ENCODE measurements at regions not wholly inside any gene's neighbourhood (a gene's known extent, or its start where the extent isn't known, plus 50 kb on each side); places are given as distances from the start of the nearest gene placed in this dataset.
"Not testable (repeated sequence)": the region's sequence is repeated elsewhere in the genome, so short reads cannot be mapped to it uniquely, and the experiment has no call there.

DNA sequence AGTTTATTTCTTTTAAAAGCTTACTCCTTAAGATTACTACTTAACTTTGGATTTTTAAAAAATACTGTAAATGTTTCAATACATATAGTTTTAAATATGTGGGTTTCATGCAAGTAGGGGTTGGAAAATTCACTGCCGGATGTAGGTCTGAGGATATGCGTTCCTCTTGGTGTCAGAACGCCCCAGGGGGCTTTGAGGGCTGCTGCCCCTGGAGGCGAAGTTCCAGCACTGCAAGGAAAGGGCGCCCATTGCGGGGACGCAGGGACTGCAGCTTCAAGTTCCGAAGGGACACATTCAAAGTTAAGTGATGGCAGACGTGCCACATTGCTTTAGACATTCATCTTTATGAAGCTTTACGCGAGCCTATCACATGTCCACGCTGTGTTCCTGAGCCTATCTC, 152.9 kb downstream of the SOD2 start:
- Histone ChIP-seq H3K23ac (ENCODE audit: low read depth, low read length, poor library complexity) (no peak overlapping the region), H2AFZ (ENCODE audit: low read length) (no peak overlapping the region), H2BK120ac (ENCODE audit: low read depth, low read length) (no peak overlapping the region), H3K4ac (ENCODE audit: low read length) (no peak overlapping the region), H3K9ac (ENCODE audit: low read depth, low read length, poor library complexity) (no peak overlapping the region), H3K27ac (replicated peaks; ENCODE audit: low read length) (no peak overlapping the region), H2AK5ac (ENCODE audit: low read depth, low read length) (no peak overlapping the region), H4K8ac (ENCODE audit: low read depth, low read length) (no peak overlapping the region), H3K14ac (ENCODE audit: low read length) (no peak overlapping the region), H2BK5ac (ENCODE audit: low read length) (no peak overlapping the region), H3K18ac (ENCODE audit: low read length) (no peak overlapping the region), H3K27me3 (ENCODE audit: control insufficient read depth in 3 of 3, insufficient read depth in 3 of 3, low read depth in 1 of 3, low read length in 3 of 3) (peaks cover 0 to 4% (median 0%) of the 10 kb centered on the region in 3 experiments), H2BK12ac (ENCODE audit: low read length) (no peak overlapping the region), H3K36me3 (replicated peaks in 1 of 2; ENCODE audit: control insufficient read depth in 2 of 2, insufficient read depth in 2 of 2, low read length in 2 of 2) (no peaks in the 10 kb centered on the region), H4K91ac (ENCODE audit: low read depth, low read length, poor library complexity) (no peak overlapping the region), H3K4me2 (ENCODE audit: insufficient read depth, low read length, poor library complexity, severe bottlenecking) (no peak overlapping the region), H3K4me1 (ENCODE audit: control insufficient read depth in 2 of 2, insufficient read depth in 1 of 2, low read depth in 1 of 2, low read length in 2 of 2) (no peaks in the 10 kb centered on the region), H3K4me3 (ENCODE audit: low read length in 2 of 2) (no peak overlapping the region), H3K9me3 (replicated peaks in 1 of 2; ENCODE audit: control insufficient read depth in 2 of 2, insufficient read depth in 1 of 2, low read depth in 1 of 2, low read length in 2 of 2) (no peaks in the 10 kb centered on the region), H3K79me1 (ENCODE audit: low read depth, low read length) (no peaks in the 10 kb centered on the region), H2BK15ac (ENCODE audit: low read length) (no peak overlapping the region)
- DNase-seq (ENCODE audit: low spot score), result peak; percentile 12
- no CpG with 5 or more reads among the region's 12 CpGs for WGBS, 2 donors (ENCODE audit: extremely low coverage in 2 of 2, insufficient read length in 2 of 2, insufficient replicate concordance in 1 of 2)

DNA sequence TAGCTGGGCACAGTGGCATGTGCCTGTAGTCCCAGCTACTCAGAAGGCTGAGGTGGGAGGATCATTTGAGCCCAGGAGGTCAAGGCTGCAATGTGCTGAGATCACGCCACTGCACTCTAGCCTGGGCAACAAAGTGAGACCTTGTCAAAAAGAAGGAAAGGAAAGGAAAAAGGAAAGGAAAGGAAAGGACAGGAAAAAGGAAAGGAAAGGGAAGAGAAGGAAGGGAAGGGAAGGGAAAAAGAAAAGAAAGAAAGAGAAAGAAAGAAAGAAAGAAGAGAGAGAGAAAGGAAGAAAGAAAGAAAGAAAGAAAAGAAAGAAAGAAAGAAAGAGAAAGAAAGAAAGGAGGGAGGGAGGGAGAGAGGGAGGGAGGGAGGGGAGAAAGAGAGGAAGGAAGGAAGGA, 155.0 kb downstream of the SOD2 start:
- DNase-seq (ENCODE audit: low spot score); H3K36me3 ChIP-seq (replicated peaks in 1 of 2; ENCODE audit: control insufficient read depth in 2 of 2, insufficient read depth in 2 of 2, low read length in 2 of 2); H3K9ac ChIP-seq (ENCODE audit: low read depth, low read length, poor library complexity); H3K23ac ChIP-seq (ENCODE audit: low read depth, low read length, poor library complexity); H3K27me3 ChIP-seq (ENCODE audit: control insufficient read depth in 3 of 3, insufficient read depth in 3 of 3, low read depth in 1 of 3, low read length in 3 of 3); H2BK120ac ChIP-seq (ENCODE audit: low read depth, low read length); H4K91ac ChIP-seq (ENCODE audit: low read depth, low read length, poor library complexity); H2BK5ac ChIP-seq (ENCODE audit: low read length); H3K4me3 ChIP-seq (ENCODE audit: low read length in 2 of 2); H3K9me3 ChIP-seq (replicated peaks in 1 of 2; ENCODE audit: control insufficient read depth in 2 of 2, insufficient read depth in 1 of 2, low read depth in 1 of 2, low read length in 2 of 2); H3K4me1 ChIP-seq (ENCODE audit: control insufficient read depth in 2 of 2, insufficient read depth in 1 of 2, low read depth in 1 of 2, low read length in 2 of 2); H3K4ac ChIP-seq (ENCODE audit: low read length); H3K14ac ChIP-seq (ENCODE audit: low read length); H4K8ac ChIP-seq (ENCODE audit: low read depth, low read length); H2AK5ac ChIP-seq (ENCODE audit: low read depth, low read length); H3K27ac ChIP-seq (replicated peaks; ENCODE audit: low read length); H3K4me2 ChIP-seq (ENCODE audit: insufficient read depth, low read length, poor library complexity, severe bottlenecking); H3K18ac ChIP-seq (ENCODE audit: low read length); H2AFZ ChIP-seq (ENCODE audit: low read length); H2BK12ac ChIP-seq (ENCODE audit: low read length); H2BK15ac ChIP-seq (ENCODE audit: low read length); H3K79me1 ChIP-seq (ENCODE audit: low read depth, low read length): not testable (repeated sequence)
- WGBS, 2 donors (ENCODE audit: extremely low coverage in 2 of 2, insufficient read length in 2 of 2, insufficient replicate concordance in 1 of 2), result no CpG with 5 or more reads among the region's 1 CpG

DNA sequence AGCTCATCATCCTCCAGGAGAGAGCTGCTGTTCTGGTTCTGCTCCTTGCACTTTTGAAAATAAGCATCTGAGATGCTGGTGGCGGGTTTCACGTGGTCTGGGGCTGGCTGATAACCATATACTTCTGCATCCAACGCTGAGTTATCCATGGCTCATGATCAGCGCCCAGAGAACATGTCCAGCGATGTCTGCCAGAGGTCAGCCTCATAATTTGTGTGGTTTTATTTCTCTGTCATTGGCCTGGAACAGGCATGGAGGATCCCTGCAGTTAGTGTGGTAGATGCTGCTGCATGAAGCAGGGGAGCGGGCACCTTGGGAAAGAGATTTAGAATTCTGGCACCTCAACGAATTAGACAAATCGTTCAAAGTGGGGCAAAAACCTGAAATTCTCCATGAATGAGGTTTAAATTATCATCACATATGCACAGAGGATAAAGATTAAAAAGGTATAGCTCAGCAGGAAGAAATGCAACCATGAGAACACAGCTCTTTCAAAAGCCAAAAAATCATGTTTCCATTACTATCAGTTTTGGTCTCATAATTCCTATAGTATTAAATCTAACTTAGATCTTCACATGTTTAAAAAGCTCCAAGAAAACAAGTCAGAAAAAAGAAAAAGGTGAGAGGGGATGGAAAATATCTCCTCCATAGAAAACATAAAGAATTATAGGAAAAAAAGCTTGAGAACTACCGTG, 157.2 kb downstream of the SOD2 start:
- no peaks in the 10 kb centered on the region for H3K4me1 ChIP-seq (ENCODE audit: control insufficient read depth in 2 of 2, insufficient read depth in 1 of 2, low read depth in 1 of 2, low read length in 2 of 2)
- H3K18ac ChIP-seq (ENCODE audit: low read length), result no peak overlapping the region
- H2BK15ac ChIP-seq (ENCODE audit: low read length), result no peak overlapping the region
- no peak overlapping the region for H2BK12ac ChIP-seq (ENCODE audit: low read length)
- no peak overlapping the region for H2AFZ ChIP-seq (ENCODE audit: low read length)
- no peaks in the 10 kb centered on the region for H3K9me3 ChIP-seq (replicated peaks in 1 of 2; ENCODE audit: control insufficient read depth in 2 of 2, insufficient read depth in 1 of 2, low read depth in 1 of 2, low read length in 2 of 2)
- no peak overlapping the region for H2AK5ac ChIP-seq (ENCODE audit: low read depth, low read length)
- no peak overlapping the region for H2BK5ac ChIP-seq (ENCODE audit: low read length)
- H3K4me2 ChIP-seq (ENCODE audit: insufficient read depth, low read length, poor library complexity, severe bottlenecking), result no peak overlapping the region
- no peaks in the 10 kb centered on the region for H3K79me1 ChIP-seq (ENCODE audit: low read depth, low read length)
- H3K36me3 ChIP-seq (replicated peaks in 1 of 2; ENCODE audit: control insufficient read depth in 2 of 2, insufficient read depth in 2 of 2, low read length in 2 of 2), result no peaks in the 10 kb centered on the region
- H3K9ac ChIP-seq (ENCODE audit: low read depth, low read length, poor library complexity), result no peak overlapping the region
- H3K23ac ChIP-seq (ENCODE audit: low read depth, low read length, poor library complexity), result no peak overlapping the region
- no peak overlapping the region for H2BK120ac ChIP-seq (ENCODE audit: low read depth, low read length)
- no peak overlapping the region for H3K4me3 ChIP-seq (ENCODE audit: low read length in 2 of 2)
- no peaks in the 10 kb centered on the region for H3K27me3 ChIP-seq (ENCODE audit: control insufficient read depth in 3 of 3, insufficient read depth in 3 of 3, low read depth in 1 of 3, low read length in 3 of 3)
- whole genome bisulfite sequencing, 2 donors (ENCODE audit: extremely low coverage in 2 of 2, insufficient read length in 2 of 2, insufficient replicate concordance in 1 of 2), result no CpG with 5 or more reads among the region's 9 CpGs
- no peak for DNase-seq (ENCODE audit: low spot score)
- no peak overlapping the region for H3K4ac ChIP-seq (ENCODE audit: low read length)
- H4K91ac ChIP-seq (ENCODE audit: low read depth, low read length, poor library complexity), result no peak overlapping the region
- no peak overlapping the region for H4K8ac ChIP-seq (ENCODE audit: low read depth, low read length)
- H3K27ac ChIP-seq (replicated peaks; ENCODE audit: low read length), result no peak overlapping the region
- H3K14ac ChIP-seq (ENCODE audit: low read length), result no peak overlapping the region

DNA sequence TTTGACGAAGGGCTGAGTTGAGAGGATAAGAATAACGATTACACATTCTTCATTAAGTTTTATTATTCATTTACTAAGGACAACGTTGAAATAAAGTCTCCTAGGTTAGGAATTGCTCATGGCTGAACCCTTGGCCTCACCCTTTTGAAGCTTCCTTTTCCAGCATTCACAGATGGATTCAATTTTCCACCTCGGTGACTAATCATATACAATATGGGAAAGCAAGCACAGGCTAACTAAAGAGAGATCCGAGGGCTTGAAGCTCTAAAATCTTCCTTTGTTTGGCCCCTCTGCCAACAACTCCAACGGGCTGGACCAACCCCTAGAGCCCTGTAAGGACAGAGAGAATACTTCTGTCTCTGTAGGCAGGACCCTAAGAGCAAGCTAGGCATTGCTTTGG, 159.5 kb downstream of the SOD2 start:
- Histone ChIP-seq H3K4me1 (ENCODE audit: control insufficient read depth in 2 of 2, insufficient read depth in 1 of 2, low read depth in 1 of 2, low read length in 2 of 2) (no peaks in the 10 kb centered on the region), H2AK5ac (ENCODE audit: low read depth, low read length) (no peak overlapping the region), H2BK15ac (ENCODE audit: low read length) (no peak overlapping the region), H2BK12ac (ENCODE audit: low read length) (no peak overlapping the region), H3K4me2 (ENCODE audit: insufficient read depth, low read length, poor library complexity, severe bottlenecking) (no peak overlapping the region), H3K27me3 (ENCODE audit: control insufficient read depth in 3 of 3, insufficient read depth in 3 of 3, low read depth in 1 of 3, low read length in 3 of 3) (no peaks in the 10 kb centered on the region), H4K8ac (ENCODE audit: low read depth, low read length) (no peak overlapping the region), H3K4ac (ENCODE audit: low read length) (no peak overlapping the region), H3K18ac (ENCODE audit: low read length) (no peak overlapping the region), H3K9me3 (replicated peaks in 1 of 2; ENCODE audit: control insufficient read depth in 2 of 2, insufficient read depth in 1 of 2, low read depth in 1 of 2, low read length in 2 of 2) (no peaks in the 10 kb centered on the region), H3K23ac (ENCODE audit: low read depth, low read length, poor library complexity) (no peak overlapping the region), H4K91ac (ENCODE audit: low read depth, low read length, poor library complexity) (no peak overlapping the region), H2BK5ac (ENCODE audit: low read length) (no peak overlapping the region), H3K36me3 (replicated peaks in 1 of 2; ENCODE audit: control insufficient read depth in 2 of 2, insufficient read depth in 2 of 2, low read length in 2 of 2) (no peaks in the 10 kb centered on the region), H2BK120ac (ENCODE audit: low read depth, low read length) (no peak overlapping the region), H2AFZ (ENCODE audit: low read length) (no peak overlapping the region), H3K9ac (ENCODE audit: low read depth, low read length, poor library complexity) (no peak overlapping the region), H3K79me1 (ENCODE audit: low read depth, low read length) (no peaks in the 10 kb centered on the region), H3K4me3 (ENCODE audit: low read length in 2 of 2) (no peak overlapping the region), H3K14ac (ENCODE audit: low read length) (no peak overlapping the region), H3K27ac (replicated peaks; ENCODE audit: low read length) (no peak overlapping the region)
- WGBS, 2 donors (ENCODE audit: extremely low coverage in 2 of 2, insufficient read length in 2 of 2, insufficient replicate concordance in 1 of 2), result no CpG with 5 or more reads among the region's 6 CpGs
- DNase-seq (ENCODE audit: low spot score), result no peak

Data from neuronal stem cell (in vitro differentiated cells).